Parathyroid adenoma (tissue), 2 donors: ENCODE measurements at regions not wholly inside any gene's neighbourhood (a gene's known extent, or its start where the extent isn't known, plus 50 kb on each side); places are given as distances from the start of the nearest gene placed in this dataset.
"Not testable (repeated sequence)": the region's sequence is repeated elsewhere in the genome, so short reads cannot be mapped to it uniquely, and the experiment has no call there.

ENCODE experiments used
- H2AFZ ChIP-seq: fragments of 300-600 bp; sonication (generic); one replicate; pipeline ENCODE4 v1.7.0; 2017; ENCODE audit warnings: antibody characterized with exemption, mild to moderate bottlenecking
- H3K27ac ChIP-seq: fragments of 300-600 bp; sonication (generic); one replicate; pipeline ENCODE4 v1.7.0; 2017
- H3K27me3 ChIP-seq: fragments of 300-600 bp; sonication (generic); one replicate; pipeline ENCODE4 v1.7.0; 2017; ENCODE audit warnings: low read length; ENCODE audit not compliant: control insufficient read depth, insufficient read depth
- H3K36me3 ChIP-seq: fragments of 300-600 bp; sonication (generic); one replicate; pipeline ENCODE4 v1.7.0; 2017; ENCODE audit warnings: low read length; ENCODE audit not compliant: control insufficient read depth, insufficient read depth
- H3K4me1 ChIP-seq: fragments of 300-600 bp; sonication (generic); one replicate; pipeline ENCODE4 v1.7.0; 2017; ENCODE audit warnings: control low read depth
- H3K4me2 ChIP-seq: fragments of 300-600 bp; sonication (generic); one replicate; pipeline ENCODE4 v1.7.0; 2017; ENCODE audit warnings: low read length
- H3K4me3 ChIP-seq: fragments of 300-600 bp; sonication (generic); one replicate; pipeline ENCODE4 v1.7.0; 2017; ENCODE audit warnings: low read depth, low read length
- H3K79me2 ChIP-seq: fragments of 300-600 bp; sonication (generic); one replicate; pipeline ENCODE4 v1.7.0; 2017; ENCODE audit warnings: control low read depth
- H3K9ac ChIP-seq: fragments of 300-600 bp; sonication (generic); one replicate; pipeline ENCODE4 v1.7.0; 2017; ENCODE audit warnings: mild to moderate bottlenecking
- H3K9me3 ChIP-seq: fragments of 300-600 bp; sonication (generic); one replicate; pipeline ENCODE4 v1.7.0; 2017; ENCODE audit warnings: low read length; ENCODE audit not compliant: control insufficient read depth
- TF ChIP-seq, protein P1 (sequence below): fragments of 300-600 bp; sonication (generic); IDR thresholded peaks from one replicate; pipeline ENCODE4 v1.7.0; 2017; ENCODE audit warnings: antibody characterized with exemption, mild to moderate bottlenecking
- donor health status: primary hyperparathyroidism.

DNA sequence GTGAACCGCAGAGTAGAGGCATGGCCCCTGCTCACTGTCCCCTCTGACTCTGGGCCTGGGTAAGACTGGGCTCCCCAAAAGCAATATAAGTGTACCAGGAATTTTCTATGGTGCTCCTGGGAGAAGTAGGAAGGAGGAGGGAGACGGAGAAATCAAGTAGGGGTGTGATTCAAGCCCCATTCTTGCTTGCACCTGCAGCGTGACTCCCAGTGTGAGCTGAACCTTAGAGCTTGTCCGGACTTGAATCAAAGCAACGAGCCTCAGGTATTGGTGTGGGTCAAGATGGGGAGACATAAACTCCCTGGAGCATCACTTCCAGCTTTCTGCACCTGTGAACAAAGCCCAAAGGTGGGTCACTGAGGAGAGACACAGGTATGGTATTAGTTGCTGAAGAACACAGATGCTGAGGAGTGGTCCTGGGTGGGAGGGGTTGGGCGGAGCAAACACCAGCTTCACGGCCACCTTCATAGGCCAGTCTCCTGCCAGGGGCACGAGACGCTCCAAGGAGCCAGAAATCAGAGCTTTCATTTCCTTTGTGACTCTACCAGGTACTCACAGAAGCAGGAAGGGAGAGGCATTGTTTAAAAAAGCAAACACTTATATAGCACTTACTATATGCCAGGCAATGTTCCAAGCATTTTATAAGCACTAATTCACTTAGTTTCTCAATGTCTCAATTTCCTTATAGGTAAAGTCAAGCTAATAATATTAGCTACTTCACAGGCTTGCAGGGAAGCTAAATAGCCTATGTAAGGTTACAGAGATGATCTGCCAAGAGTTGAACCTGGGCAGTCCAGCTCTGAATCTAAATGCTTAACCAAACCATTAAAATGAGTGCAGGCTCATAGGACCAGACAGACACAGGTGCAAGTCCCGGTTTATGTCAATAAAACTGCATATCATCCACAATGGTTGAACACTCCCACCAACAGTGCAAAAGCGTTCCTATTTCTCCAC is 775.3 kb downstream of the UQCRFS1 start:
- Histone ChIP-seq H2AFZ (no peak overlapping the region), H3K27me3 (no peaks in the 10 kb centered on the region), H3K36me3 (no peaks in the 10 kb centered on the region), H3K9ac (no peak overlapping the region), H3K79me2 (no peaks in the 10 kb centered on the region), H3K27ac (no peak overlapping the region), H3K4me3 (no peak overlapping the region), H3K4me1 (no peaks in the 10 kb centered on the region), H3K4me2 (no peak overlapping the region), H3K9me3 (no peaks in the 10 kb centered on the region)
- TF ChIP-seq, protein P1, sequence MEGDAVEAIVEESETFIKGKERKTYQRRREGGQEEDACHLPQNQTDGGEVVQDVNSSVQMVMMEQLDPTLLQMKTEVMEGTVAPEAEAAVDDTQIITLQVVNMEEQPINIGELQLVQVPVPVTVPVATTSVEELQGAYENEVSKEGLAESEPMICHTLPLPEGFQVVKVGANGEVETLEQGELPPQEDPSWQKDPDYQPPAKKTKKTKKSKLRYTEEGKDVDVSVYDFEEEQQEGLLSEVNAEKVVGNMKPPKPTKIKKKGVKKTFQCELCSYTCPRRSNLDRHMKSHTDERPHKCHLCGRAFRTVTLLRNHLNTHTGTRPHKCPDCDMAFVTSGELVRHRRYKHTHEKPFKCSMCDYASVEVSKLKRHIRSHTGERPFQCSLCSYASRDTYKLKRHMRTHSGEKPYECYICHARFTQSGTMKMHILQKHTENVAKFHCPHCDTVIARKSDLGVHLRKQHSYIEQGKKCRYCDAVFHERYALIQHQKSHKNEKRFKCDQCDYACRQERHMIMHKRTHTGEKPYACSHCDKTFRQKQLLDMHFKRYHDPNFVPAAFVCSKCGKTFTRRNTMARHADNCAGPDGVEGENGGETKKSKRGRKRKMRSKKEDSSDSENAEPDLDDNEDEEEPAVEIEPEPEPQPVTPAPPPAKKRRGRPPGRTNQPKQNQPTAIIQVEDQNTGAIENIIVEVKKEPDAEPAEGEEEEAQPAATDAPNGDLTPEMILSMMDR = no peak

DNA sequence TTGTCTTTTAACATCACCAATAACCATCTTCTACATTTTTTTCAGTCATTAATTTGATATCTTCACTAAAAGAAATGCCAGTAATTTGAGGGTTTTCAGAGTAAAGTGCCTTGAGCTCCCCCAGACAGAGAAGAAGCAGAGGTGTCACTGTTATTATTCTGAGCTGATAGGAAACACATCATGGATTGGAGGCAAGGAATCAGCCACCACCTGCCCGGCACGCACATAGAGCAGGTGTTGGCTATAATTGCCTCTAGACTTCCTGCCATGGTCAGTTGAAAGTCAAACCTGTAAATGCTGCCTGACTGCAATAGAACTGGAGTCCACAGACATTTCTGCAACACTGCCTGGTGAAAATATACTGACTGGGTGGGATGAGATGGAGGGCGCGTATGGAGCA is 776.6 kb downstream of the UQCRFS1 start:
- Histone ChIP-seq H3K9me3 (no peaks in the 10 kb centered on the region), H3K27me3 (no peaks in the 10 kb centered on the region), H3K27ac (no peak overlapping the region), H2AFZ (no peak overlapping the region), H3K36me3 (no peaks in the 10 kb centered on the region), H3K4me3 (no peak overlapping the region), H3K79me2 (no peaks in the 10 kb centered on the region), H3K4me2 (no peak overlapping the region), H3K4me1 (no peaks in the 10 kb centered on the region), H3K9ac (no peak overlapping the region)
- TF ChIP-seq, protein P1 = no peak

DNA sequence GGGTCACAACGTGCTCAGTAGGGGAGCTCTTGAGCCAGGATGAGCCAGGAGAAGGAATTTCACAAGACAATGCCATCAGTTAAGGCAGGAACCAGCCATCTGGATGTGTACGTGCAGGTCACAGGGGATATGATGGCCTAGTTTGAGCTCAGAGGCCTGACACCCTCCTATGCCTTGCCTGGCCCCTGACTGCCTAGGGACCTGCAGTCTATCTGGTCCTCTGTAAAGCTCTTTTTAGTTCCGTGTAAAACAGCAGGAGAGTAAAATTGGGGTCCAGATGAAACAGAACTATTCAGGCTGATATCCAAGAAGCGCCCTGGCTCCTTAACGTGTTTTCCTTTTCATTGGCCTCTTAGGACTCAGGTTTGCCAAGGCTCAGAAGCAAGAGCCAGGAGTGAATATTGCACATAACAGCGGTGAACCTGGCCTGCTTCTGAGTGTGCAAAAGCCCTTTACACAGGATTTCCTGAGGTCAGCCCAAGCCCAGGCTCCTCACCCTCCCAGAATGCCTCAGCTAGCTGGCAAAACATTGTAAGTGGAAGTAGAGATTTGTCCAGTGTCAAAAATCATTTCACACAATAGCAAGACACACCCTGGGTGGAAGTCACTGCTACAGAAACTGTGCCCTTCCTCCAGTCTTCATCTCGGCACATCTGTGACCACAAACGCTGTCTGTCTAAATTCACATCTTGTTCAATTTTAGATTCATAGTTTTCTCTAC is 777.2 kb downstream of the UQCRFS1 start:
- Histone ChIP-seq H3K79me2 (no peaks in the 10 kb centered on the region), H3K4me3 (no peak overlapping the region), H3K9ac (no peak overlapping the region), H3K27me3 (no peaks in the 10 kb centered on the region), H3K4me1 (no peaks in the 10 kb centered on the region), H3K27ac (no peak overlapping the region), H2AFZ (no peak overlapping the region), H3K9me3 (no peaks in the 10 kb centered on the region), H3K4me2 (no peak overlapping the region), H3K36me3 (no peaks in the 10 kb centered on the region)
- TF ChIP-seq, protein P1 = no peak

DNA sequence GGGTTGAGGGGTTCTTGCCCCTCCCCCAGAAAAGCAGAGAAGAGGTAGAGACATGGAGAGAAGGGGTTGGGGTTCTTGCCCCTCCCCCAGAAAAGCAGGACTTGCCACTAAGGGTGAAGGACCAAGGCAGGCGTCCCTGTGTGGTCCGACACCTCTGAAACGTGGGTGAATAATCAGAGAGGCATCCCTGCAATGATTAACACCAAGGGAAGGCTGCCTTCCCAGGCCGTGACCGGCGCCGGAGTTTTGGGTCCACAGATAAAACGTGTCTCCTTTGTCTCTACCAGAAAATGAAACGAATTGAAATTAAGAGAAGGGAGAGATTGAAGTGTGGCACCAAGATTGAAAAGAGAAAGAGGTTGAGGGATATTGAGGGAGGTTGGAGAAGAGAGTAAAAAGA is 778.2 kb downstream of the UQCRFS1 start:
- not testable (repeated sequence) for H3K27me3 ChIP-seq, H2AFZ ChIP-seq, H3K27ac ChIP-seq, H3K36me3 ChIP-seq, H3K4me3 ChIP-seq, H3K4me2 ChIP-seq, H3K9ac ChIP-seq, H3K79me2 ChIP-seq, H3K4me1 ChIP-seq, H3K9me3 ChIP-seq

DNA sequence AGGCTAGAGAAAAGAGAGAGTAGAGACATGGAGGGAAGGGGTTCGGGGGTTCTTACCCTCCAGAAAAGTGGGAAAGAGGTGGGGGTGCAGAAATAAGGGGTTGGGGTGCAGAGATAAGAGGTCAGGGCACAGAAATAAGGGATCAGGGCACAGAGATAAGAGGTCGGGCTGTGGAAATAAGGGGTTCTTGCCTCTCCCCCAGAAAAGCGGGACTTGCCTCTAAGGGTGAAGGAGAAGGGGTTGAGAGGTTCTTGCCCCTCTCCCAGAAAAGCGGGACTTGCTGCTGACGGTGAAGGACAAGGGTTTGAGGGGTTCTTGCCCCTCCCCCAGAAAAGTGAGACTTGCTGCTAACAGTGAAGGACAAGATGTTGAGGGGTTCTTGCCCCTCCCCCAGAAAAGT is 778.6 kb downstream of the UQCRFS1 start:
- not testable (repeated sequence) for H3K27ac ChIP-seq, H3K4me2 ChIP-seq, H2AFZ ChIP-seq, H3K9me3 ChIP-seq, H3K9ac ChIP-seq, H3K4me1 ChIP-seq, H3K36me3 ChIP-seq, H3K79me2 ChIP-seq, H3K27me3 ChIP-seq, H3K4me3 ChIP-seq

DNA sequence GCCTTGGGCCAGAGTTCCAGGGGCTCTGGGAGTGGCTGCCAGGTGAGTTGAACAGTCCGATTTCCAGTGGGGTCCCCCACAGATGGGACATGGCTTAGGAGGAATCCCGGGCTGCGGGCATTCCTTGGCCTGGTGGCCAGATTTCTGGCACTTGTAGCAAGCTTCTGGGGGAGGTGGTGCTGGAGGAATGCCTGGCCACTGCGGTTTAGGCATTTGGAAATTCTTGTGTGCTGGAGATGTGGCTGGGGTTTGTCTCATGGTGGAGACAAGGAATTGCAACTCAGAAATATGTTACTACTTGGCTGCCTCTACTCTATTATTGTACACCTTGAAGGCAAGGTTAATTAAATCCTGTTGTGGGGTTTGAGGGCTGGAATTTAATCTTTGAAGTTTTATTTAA is 779.8 kb downstream of the UQCRFS1 start:
- not testable (repeated sequence) for H3K79me2 ChIP-seq, H3K4me1 ChIP-seq, H3K4me2 ChIP-seq, H3K27me3 ChIP-seq, H2AFZ ChIP-seq, H3K9ac ChIP-seq, H3K27ac ChIP-seq, H3K9me3 ChIP-seq, H3K4me3 ChIP-seq, H3K36me3 ChIP-seq
